Keratinocyte (primary cell): ENCODE measurements at regions not wholly inside any gene's neighbourhood (a gene's known extent, or its start where the extent isn't known, plus 50 kb on each side); places are given as distances from the start of the nearest gene placed in this dataset.
"Not testable (repeated sequence)": the region's sequence is repeated elsewhere in the genome, so short reads cannot be mapped to it uniquely, and the experiment has no call there.

Source experiments
- DNase-seq: peaks from one replicate; pipeline ENCODE4 v3.0.0-alpha.2; 2011; ENCODE audit warnings: low read depth, missing footprints, low spot score
- FAIRE-seq: peaks from 2 replicates; lab custom pipeline; 2011; peaks lifted over from hg19 to GRCh38; lab: Jason Lieb, UNC
- H2AFZ ChIP-seq: 2 replicates; pipeline ENCODE4 v1.6.0; 2012; ENCODE audit warnings: low read length, control low read depth, inconsistent platforms; ENCODE audit not compliant: control insufficient read depth
- H3K27ac ChIP-seq: 2 replicates; pipeline ENCODE4 v1.5.1; 2011; ENCODE audit warnings: low read length; ENCODE audit not compliant: control insufficient read depth, insufficient read depth
- H3K27me3 ChIP-seq: 3 replicates; pipeline ENCODE4 v1.6.0; 2011; ENCODE audit warnings: low read length; ENCODE audit not compliant: control insufficient read depth, insufficient read depth; ENCODE audit errors: extremely low read depth
- H3K36me3 ChIP-seq, 2 experiments: 2 replicates in 1 of 2; 3 replicates in 1 of 2; pipeline ENCODE4 v1.5.1; 2011; ENCODE audit warnings: low read length in 2 of 2, mild to moderate bottlenecking in 1 of 2; ENCODE audit not compliant: control insufficient read depth in 2 of 2, insufficient read depth in 2 of 2; ENCODE audit errors: extremely low read depth in 1 of 2
- H3K4me1 ChIP-seq: 3 replicates; pipeline ENCODE4 v1.5.1; 2011; ENCODE audit warnings: low read length; ENCODE audit not compliant: control insufficient read depth, insufficient read depth; ENCODE audit errors: extremely low read depth
- H3K4me2 ChIP-seq: 3 replicates; pipeline ENCODE4 v1.6.0; 2011; ENCODE audit warnings: low read depth, low read length; ENCODE audit not compliant: control insufficient read depth, insufficient read depth; ENCODE audit errors: extremely low read depth
- H3K4me3 ChIP-seq, 3 experiments: fragments of 200-600 bp in 1 of 3; sonication (generic) in 1 of 3; 2 replicates in 2 of 3; 3 replicates in 1 of 3; pipeline ENCODE4 v1.5.1; 2011 to 2016; ENCODE audit warnings: low read length in 3 of 3, mild to moderate bottlenecking in 3 of 3, control low read depth in 2 of 3, inconsistent platforms in 1 of 3, low read depth in 1 of 3, mixed read lengths in 1 of 3, mixed run types in 1 of 3, moderate library complexity in 1 of 3; ENCODE audit not compliant: control insufficient read depth in 2 of 3, insufficient read depth in 2 of 3; ENCODE audit errors: extremely low read depth in 1 of 3
- H3K79me2 ChIP-seq: 2 replicates; pipeline ENCODE4 v1.6.0; 2012; ENCODE audit warnings: low read length; ENCODE audit not compliant: control insufficient read depth, insufficient read depth
- H3K9ac ChIP-seq: 3 replicates; pipeline ENCODE4 v1.6.0; 2011; ENCODE audit warnings: low read length; ENCODE audit not compliant: control insufficient read depth, insufficient read depth; ENCODE audit errors: extremely low read depth
- H3K9me1 ChIP-seq: 3 replicates; pipeline ENCODE4 v1.6.0; 2011; ENCODE audit warnings: low read length; ENCODE audit not compliant: control insufficient read depth, insufficient read depth; ENCODE audit errors: extremely low read depth
- H3K9me3 ChIP-seq: 2 replicates; pipeline ENCODE4 v1.5.1; 2012; ENCODE audit warnings: low read depth, low read length; ENCODE audit not compliant: control insufficient read depth
- H4K20me1 ChIP-seq: 3 replicates; pipeline ENCODE4 v1.6.0; 2011; ENCODE audit warnings: low read length; ENCODE audit not compliant: control insufficient read depth, insufficient read depth; ENCODE audit errors: extremely low read depth
- CTCF ChIP-seq, 3 experiments: IDR thresholded peaks in 1 of 3; conservative IDR thresholded peaks in 1 of 3; optimal IDR thresholded peaks in 1 of 3; 2 replicates in 2 of 3; 3 replicates in 1 of 3; pipeline versions ENCODE3 to v1.5.1; 2011; ENCODE audit warnings: low read length in 3 of 3, mild to moderate bottlenecking in 3 of 3, moderate library complexity in 2 of 3, control low read depth in 1 of 3, inconsistent platforms in 1 of 3; ENCODE audit not compliant: insufficient read depth in 2 of 3; ENCODE audit errors: extremely low read depth in 1 of 3
- EZH2 ChIP-seq: IDR thresholded peaks from one replicate; pipeline ENCODE4 v1.6.1; 2012; ENCODE audit warnings: inconsistent platforms, mild to moderate bottlenecking, low read length, moderate library complexity
- dilution Hi-C: fragments of 300-500 bp; cut with MboI; formaldehyde crosslinking; loops from one replicate; pipeline ENCODE4 v1.7.0; 2020; ENCODE audit warnings: low sequenced_read_pairs; ENCODE audit not compliant: extremely low pct_ligation_motif_present

DNA sequence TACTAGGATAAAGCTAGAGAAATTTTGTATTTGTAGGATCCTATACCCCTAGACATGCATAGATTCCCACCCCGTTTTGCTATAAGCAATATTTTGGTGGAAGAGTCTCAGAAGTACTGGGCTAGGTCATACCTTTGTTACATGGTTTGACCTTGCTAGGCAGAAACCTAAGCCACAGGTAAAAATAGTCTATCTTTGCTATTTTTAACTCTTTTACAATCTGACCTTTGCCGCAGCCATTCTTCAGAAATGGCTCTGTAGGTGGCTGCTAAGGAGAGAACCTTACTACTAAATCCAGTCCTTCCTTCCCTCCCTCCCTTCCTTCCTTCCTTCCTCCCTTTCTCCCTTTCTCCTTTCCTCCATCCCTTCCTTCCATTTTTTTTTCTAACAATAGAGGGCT is 242.9 kb upstream of the SEL1L start:
- FAIRE-seq (no peak), DNase-seq (no peak)
- H3K27ac ChIP-seq, result no peak overlapping the region
- H3K4me1 ChIP-seq, result no peaks in the 10 kb centered on the region
- no peak for TF ChIP-seq CTCF (optimal IDR thresholded peaks at IDR 0.05 in 1 of 3, IDR thresholded peaks at IDR 0.05 in 1 of 3, conservative IDR thresholded peaks at IDR 0.05 in 1 of 3; ENCODE audit: extremely low read depth in 1 of 3, insufficient read depth in 2 of 3, low read length in 3 of 3)
- TF ChIP-seq EZH2, result no peak
- H3K9me1 ChIP-seq, result no peaks in the 10 kb centered on the region
- no peaks in the 10 kb centered on the region for H3K9me3 ChIP-seq
- no peaks in the 10 kb centered on the region for H3K36me3 ChIP-seq
- H3K4me3 ChIP-seq, result no peak overlapping the region
- no peak overlapping the region for H3K9ac ChIP-seq
- H3K27me3 ChIP-seq, result no peaks in the 10 kb centered on the region
- H3K79me2 ChIP-seq, result no peaks in the 10 kb centered on the region
- no peak overlapping the region for H2AFZ ChIP-seq
- no peaks in the 10 kb centered on the region for H4K20me1 ChIP-seq
- dilution Hi-C loops, result no loop called here
- H3K4me2 ChIP-seq, result no peak overlapping the region

- H4K20me1 ChIP-seq, H3K9me3 ChIP-seq, H3K4me1 ChIP-seq, H2AFZ ChIP-seq, FAIRE-seq, H3K36me3 ChIP-seq, H3K27ac ChIP-seq, H3K9me1 ChIP-seq, H3K79me2 ChIP-seq, H3K27me3 ChIP-seq, H3K4me3 ChIP-seq, DNase-seq, H3K9ac ChIP-seq, H3K4me2 ChIP-seq, dilution Hi-C loops: not testable (repeated sequence)
These were observed 248.1 kb upstream of the SEL1L start for GRCh38 chr14:81781798-81782197.

DNA sequence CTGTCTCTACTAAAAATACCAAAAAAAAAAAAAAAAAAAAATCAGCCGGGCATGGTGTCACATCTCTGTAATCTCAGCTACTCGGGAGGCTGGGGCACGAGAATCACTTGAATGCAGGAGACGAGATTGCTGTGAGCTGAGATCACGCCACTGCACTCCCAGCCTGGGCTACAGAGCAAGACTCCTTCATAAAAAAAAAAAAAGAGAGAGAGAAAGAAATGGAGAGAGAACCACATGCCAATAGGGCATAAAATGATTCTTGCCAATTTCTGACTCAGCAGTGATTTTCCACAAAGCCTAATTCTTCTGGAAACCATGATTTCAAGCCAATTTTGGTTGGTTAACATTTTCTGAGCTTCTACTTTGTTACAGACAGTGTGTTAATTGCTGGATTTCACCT is 250.4 kb upstream of the SEL1L start:
- no peaks in the 10 kb centered on the region for H3K9me1 ChIP-seq
- no peaks in the 10 kb centered on the region for H3K36me3 ChIP-seq
- H3K9me3 ChIP-seq, result no peaks in the 10 kb centered on the region
- H3K27me3 ChIP-seq, result no peaks in the 10 kb centered on the region
- no peak overlapping the region for H3K9ac ChIP-seq
- no peaks in the 10 kb centered on the region for H3K4me1 ChIP-seq
- no peak overlapping the region for H3K27ac ChIP-seq
- no peaks in the 10 kb centered on the region for H4K20me1 ChIP-seq
- no peak for TF ChIP-seq EZH2
- TF ChIP-seq CTCF (optimal IDR thresholded peaks at IDR 0.05 in 1 of 3, IDR thresholded peaks at IDR 0.05 in 1 of 3, conservative IDR thresholded peaks at IDR 0.05 in 1 of 3; ENCODE audit: extremely low read depth in 1 of 3, insufficient read depth in 2 of 3, low read length in 3 of 3), result no peak
- no peak for FAIRE-seq
- no peak overlapping the region for H3K4me3 ChIP-seq
- dilution Hi-C loops, result no loop called here
- no peak for DNase-seq
- H3K4me2 ChIP-seq, result no peak overlapping the region
- H2AFZ ChIP-seq, result no peak overlapping the region
- H3K79me2 ChIP-seq, result no peaks in the 10 kb centered on the region
